GM21526 (cell line): ENCODE measurements at regions not wholly inside any gene's neighbourhood (a gene's known extent, or its start where the extent isn't known, plus 50 kb on each side); places are given as distances from the start of the nearest gene placed in this dataset.

Experiments used
- ATAC-seq: cut with Tn5 transposase; IDR thresholded peaks from one replicate; pipeline ENCODE4 v1.9.1; 2021; ENCODE audit warnings: moderate library complexity; ENCODE audit not compliant: unreplicated experiment, low FRiP score

GRCh38 chr5:167575330-167575729 is 716.1 kb upstream of the WWC1 start:
- no peak for ATAC-seq

DNA sequence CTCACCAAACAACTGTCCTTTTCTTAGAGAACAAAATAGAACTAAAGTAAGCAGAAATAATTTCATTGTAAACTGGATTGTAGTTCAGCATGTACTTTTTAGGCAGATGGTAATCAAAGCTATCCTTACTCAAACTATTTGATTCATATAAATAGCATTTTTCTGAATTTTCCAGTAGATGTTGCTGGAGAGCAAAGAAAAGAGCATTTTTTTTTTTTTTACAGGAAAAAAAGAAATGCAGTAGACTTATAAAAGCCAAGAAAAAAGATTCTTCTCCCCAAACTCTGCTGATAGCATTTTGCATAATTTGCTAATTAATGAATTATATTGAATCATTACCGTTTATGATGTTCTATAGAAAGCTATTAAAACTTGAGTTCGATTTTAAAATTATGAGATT is 715.3 kb upstream of the WWC1 start:
- ATAC-seq = no peak

GRCh38 chr5:167576897-167577296 is 714.5 kb upstream of the WWC1 start:
- ATAC-seq = no peak

GRCh38 chr5:167577616-167578015 is 713.8 kb upstream of the WWC1 start:
- no peak for ATAC-seq

GRCh38 chr5:167578977-167579692 is 712.3 kb upstream of the WWC1 start:
- ATAC-seq = no peak

DNA sequence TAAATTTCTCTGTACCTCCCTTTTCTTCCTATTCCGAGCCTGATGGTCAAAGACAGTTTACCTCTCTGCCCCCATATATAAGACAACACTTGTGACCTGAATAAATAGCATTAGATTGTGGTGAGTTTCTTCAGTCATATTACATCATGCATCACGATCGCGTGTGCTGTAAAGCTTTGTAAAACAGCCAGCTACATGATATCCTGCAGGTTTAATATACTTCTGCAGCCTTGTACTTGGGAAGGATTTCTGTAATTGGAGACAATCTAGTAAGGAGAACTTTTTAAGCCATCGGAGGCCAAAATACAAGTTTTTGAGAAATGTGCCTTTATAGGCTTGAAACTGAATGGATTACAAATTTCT is 711.8 kb upstream of the WWC1 start:
- ATAC-seq = no peak

DNA sequence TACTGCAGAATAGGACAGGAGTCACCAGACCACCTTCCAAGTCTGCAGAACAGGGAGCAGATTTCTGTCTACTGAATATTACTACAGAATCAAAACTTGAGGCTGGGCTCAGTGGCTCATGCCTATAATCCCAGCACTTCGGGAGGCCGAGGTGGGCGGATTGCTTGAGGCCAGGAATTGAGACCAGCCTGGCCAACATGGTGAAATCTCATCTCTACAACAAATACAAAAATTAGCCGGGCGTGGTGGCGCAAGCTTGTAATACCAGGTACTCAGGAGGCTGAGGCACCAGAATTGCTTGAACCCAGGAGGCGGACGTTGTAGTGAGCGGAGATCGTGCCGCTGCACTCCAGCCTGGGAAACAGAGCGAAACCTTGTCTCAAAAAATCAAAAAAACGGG is 710.8 kb upstream of the WWC1 start:
- no peak for ATAC-seq

DNA sequence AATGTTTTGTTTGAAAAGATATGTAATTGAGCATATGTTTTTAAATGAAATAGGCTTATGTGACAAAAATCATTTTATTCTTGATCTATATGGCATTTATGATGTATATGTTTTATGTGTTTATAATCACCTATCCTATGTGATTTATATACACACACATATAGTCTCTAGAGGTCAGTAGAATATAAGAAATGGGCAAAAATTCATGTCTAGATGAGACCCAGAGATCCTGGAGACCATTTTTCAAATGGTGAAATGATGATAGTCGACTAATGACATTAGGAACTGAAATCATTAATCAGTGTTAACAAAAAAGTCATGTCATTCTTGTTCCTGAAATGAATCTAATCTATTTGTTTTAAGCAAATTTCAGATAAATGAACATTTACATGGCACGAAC is 709.2 kb upstream of the WWC1 start:
- ATAC-seq = no peak

- ATAC-seq = no peak
These were observed 708.6 kb upstream of the WWC1 start for GRCh38 chr5:167582886-167583285.

DNA sequence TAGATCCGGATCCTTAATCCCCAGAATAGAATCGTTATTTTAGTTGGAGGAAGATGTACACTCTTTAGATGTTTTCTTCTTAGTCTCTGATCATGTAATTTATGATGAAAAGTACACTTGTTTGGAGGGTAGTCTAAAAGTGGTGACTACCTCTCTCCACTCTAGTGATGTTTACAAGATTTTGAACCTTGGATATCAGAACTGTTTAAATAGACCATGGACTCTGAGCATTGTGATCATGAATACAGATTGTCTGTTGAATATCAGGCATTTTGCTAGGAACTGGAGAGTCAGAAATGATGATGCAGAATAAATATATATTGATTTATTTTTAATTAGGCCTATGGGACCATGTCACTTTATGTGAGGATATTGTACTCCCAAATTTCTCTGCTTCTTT is 706.3 kb upstream of the WWC1 start:
- ATAC-seq = no peak

GRCh38 chr5:167587772-167588437 is 703.5 kb upstream of the WWC1 start:
- no peak for ATAC-seq

GRCh38 chr5:167592114-167592513 is 699.3 kb upstream of the WWC1 start:
- ATAC-seq = no peak

DNA sequence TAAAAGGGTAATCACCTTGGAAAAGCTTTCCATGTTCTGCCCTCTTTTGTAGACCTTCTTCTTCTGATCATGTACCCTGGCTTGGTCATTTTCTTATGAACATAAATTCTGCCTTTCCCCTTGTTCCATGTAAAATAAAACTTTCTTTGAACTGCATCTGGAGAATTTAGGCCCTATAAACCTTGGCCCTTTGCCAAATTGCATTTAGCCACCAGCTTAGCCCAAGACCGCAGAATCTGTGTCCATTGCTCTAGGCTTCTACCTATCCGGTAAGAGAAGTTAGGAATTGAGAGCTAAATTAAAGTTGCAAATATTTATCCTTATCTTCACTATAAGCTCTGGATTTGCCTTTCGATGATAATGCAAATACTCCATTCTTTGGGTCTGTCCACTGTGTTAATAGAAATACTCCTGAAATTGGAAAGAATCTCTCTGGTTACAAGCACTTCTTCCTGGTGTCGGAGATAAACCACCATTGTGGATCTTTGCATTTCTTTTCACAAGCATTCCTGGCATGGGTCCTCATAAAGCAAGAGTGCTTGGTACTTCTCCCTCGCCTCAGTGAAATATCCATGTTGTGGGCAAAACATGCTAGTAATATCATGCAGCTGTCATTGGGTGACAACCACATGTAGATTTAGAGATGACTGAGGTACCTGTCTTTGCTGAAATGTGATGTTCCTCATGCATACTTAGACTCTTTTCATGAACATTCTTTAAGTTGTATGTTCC is 698.0 kb upstream of the WWC1 start:
- no peak for ATAC-seq

- no peak for ATAC-seq
These were observed 697.4 kb upstream of the WWC1 start for GRCh38 chr5:167594061-167594435.

- ATAC-seq = no peak
These were observed 696.7 kb upstream of the WWC1 start for GRCh38 chr5:167594750-167595149.

- no peak for ATAC-seq
These were observed 696.2 kb upstream of the WWC1 start for GRCh38 chr5:167595196-167595595.

- ATAC-seq = no peak
These were observed 693.3 kb upstream of the WWC1 start for GRCh38 chr5:167598166-167598565.

DNA sequence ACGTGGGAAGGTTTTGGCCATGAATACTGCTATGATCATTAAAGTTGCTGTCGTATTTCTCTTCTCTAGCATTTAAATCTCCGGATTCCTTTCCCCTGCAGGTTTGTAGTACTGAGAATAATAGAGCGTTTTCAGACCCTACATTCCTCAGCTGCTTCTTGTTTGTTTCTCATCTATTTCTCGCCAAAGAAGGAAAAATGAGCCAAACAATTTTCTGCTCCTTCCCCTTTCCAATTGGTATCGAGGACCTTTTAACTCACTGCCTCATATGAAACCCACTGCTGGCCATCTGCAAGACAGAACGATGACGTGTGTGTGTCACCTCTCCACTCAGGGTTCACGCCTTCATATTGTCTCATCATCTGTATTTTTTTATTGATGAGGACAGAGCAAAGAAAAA is 689.4 kb upstream of the WWC1 start:
- ATAC-seq = no peak

DNA sequence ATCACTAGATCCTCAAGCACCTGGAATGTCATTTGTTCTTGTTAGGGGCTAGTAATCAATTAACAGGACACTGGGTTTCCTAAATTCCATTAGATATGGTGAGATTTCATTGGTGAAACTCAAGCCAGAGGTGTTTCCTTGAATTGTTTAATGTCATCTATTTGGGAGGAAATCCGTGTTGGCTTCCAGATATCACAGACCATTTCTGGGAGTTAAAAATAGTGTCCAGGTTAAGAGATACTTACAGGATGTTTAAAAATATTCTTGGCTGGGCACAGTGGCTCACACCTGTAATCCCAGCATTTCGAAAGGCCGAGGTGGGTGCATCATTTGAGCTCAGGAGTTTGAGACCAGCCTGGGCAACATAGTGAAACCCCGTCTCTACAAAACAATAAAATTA is 688.3 kb upstream of the WWC1 start:
- ATAC-seq = no peak

DNA sequence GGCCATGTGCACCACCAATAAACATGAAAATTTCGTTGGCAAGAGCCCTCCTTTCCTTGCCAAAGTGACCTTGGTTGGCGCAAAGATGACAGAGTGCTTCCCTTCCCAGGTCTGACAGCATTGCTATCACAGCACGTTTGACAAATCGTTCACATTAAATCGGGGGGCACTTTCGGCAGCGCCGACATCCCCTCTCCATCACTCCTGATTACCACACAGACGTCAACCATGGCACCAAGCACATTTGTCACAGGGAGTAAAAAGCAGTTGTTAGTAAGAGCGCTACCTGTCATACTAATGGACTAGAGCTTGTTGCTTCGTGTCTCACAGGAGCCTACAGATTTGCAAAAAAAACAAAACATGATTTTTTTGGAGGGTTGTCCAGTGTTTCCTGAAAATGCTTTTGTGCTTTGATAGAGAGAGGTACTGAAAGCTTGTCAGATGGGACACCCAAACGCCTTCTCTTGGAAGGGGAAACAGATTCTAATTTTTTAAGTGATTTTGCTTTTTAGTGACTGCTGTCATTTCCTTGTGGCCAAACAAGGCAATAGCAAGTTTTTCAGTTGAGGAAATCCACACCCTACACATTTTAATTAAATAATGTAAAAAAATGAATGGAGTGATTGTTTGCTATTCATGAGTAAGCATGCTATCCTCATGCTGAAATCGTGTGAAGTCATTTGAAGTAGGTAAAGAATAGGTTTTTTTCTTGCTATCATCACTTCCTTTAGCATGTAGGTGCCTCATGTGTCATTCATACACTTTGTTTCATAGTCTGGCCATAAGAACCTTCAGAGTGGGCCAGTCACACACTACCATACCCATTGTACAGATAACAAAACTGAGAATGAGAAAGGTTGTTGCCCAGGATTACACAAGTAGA is 682.8 kb upstream of the WWC1 start:
- no peak for ATAC-seq
